Activated CD4-positive, alpha-beta T cell treated with anti-CD3 and anti-CD28 coated beads, Interleukin-2, amount 10 ng/mL, durations not matched to agents 24 days and 14 days (primary cell): ENCODE measurements at regions not wholly inside any gene's neighbourhood (a gene's known extent, or its start where the extent isn't known, plus 50 kb on each side); places are given as distances from the start of the nearest gene placed in this dataset.

ENCODE experiments used
- DNase-seq: peaks from one replicate; pipeline ENCODE4 v3.0.0; 2022
- H3K27ac Mint-ChIP-seq: one replicate; pipeline ENCODE4 v1.8.0; 2022; ENCODE audit warnings: mild to moderate bottlenecking, mixed read lengths
- H3K27me3 Mint-ChIP-seq: one replicate; pipeline ENCODE4 v1.8.0; 2022; ENCODE audit warnings: mixed read lengths
- H3K36me3 Mint-ChIP-seq: one replicate; pipeline ENCODE4 v1.8.0; 2022; ENCODE audit warnings: low read depth, mild to moderate bottlenecking, mixed read lengths
- H3K4me1 Mint-ChIP-seq: one replicate; pipeline ENCODE4 v1.8.0; 2021; ENCODE audit warnings: mixed read lengths
- H3K4me3 Mint-ChIP-seq: one replicate; pipeline ENCODE4 v1.8.0; 2022; ENCODE audit warnings: mild to moderate bottlenecking, moderate library complexity, mixed read lengths
- H3K9me3 Mint-ChIP-seq: one replicate; pipeline ENCODE4 v1.8.0; 2021; ENCODE audit warnings: mixed read lengths
- intact Hi-C: fragments of 100-400 bp; cut with micrococcal nuclease; formaldehyde crosslinking; loops from one replicate; pipeline ENCODE4 v1.15.1; 2023

- Mint-ChIP-seq H3K27me3 (no peaks in the 10 kb centered on the region), H3K36me3 (peaks cover 13% of the 10 kb centered on the region), H3K27ac (peak overlapping the region; percentile 5), H3K4me3 (no peak overlapping the region), H3K9me3 (peaks cover 35% of the 10 kb centered on the region), H3K4me1 (peaks cover 20% of the 10 kb centered on the region)
- no peak for DNase-seq
- intact Hi-C loops = no loop called here
These were observed 253.4 kb downstream of the FAM76B start for GRCh38 chr11:95536047-95536690.

GRCh38 chr11:95534809-95535208, 254.8 kb downstream of the FAM76B start:
- Mint-ChIP-seq H3K4me1 (peaks cover 20% of the 10 kb centered on the region), H3K27ac (no peak overlapping the region), H3K4me3 (no peak overlapping the region), H3K36me3 (peaks cover 13% of the 10 kb centered on the region), H3K9me3 (peaks cover 38% of the 10 kb centered on the region), H3K27me3 (no peaks in the 10 kb centered on the region)
- no peak for DNase-seq
- intact Hi-C loops = no loop called here

- Mint-ChIP-seq H3K4me3 (no peak overlapping the region), H3K4me1 (peaks cover 20% of the 10 kb centered on the region), H3K27me3 (no peaks in the 10 kb centered on the region), H3K36me3 (peaks cover 13% of the 10 kb centered on the region), H3K27ac (no peak overlapping the region), H3K9me3 (peaks cover 38% of the 10 kb centered on the region)
- intact Hi-C loops = no loop called here
- no peak for DNase-seq
These were observed 255.4 kb downstream of the FAM76B start for GRCh38 chr11:95534226-95534625.

GRCh38 chr11:95531116-95531515, 258.5 kb downstream of the FAM76B start:
- DNase-seq = no peak
- peaks cover 13% of the 10 kb centered on the region for H3K4me1 Mint-ChIP-seq
- peaks cover 11% of the 10 kb centered on the region for H3K36me3 Mint-ChIP-seq
- H3K9me3 Mint-ChIP-seq = peaks cover 32% of the 10 kb centered on the region
- H3K4me3 Mint-ChIP-seq = no peak overlapping the region
- intact Hi-C loops = no loop called here
- H3K27me3 Mint-ChIP-seq = no peaks in the 10 kb centered on the region
- no peak overlapping the region for H3K27ac Mint-ChIP-seq

- H3K4me1 Mint-ChIP-seq = no peaks in the 10 kb centered on the region
These were observed 265.1 kb downstream of the FAM76B start for GRCh38 chr11:95524314-95525036.

GRCh38 chr11:95522874-95523273, 266.7 kb downstream of the FAM76B start:
- Mint-ChIP-seq H3K27ac (no peak overlapping the region), H3K9me3 (peaks cover 15% of the 10 kb centered on the region), H3K27me3 (no peaks in the 10 kb centered on the region), H3K4me3 (no peak overlapping the region), H3K36me3 (no peaks in the 10 kb centered on the region), H3K4me1 (no peaks in the 10 kb centered on the region)
- intact Hi-C loops = no loop called here
- no peak for DNase-seq

More at GRCh38 chr11:95524314-95525036, 265.1 kb downstream of the FAM76B start:
- intact Hi-C loops = no loop called here
- Mint-ChIP-seq H3K27me3 (no peaks in the 10 kb centered on the region), H3K27ac (no peak overlapping the region), H3K36me3 (no peaks in the 10 kb centered on the region), H3K9me3 (peaks cover 9% of the 10 kb centered on the region), H3K4me3 (no peak overlapping the region)
- DNase-seq = no peak

GRCh38 chr11:95521862-95522261, 267.7 kb downstream of the FAM76B start:
- no peak overlapping the region for H3K4me3 Mint-ChIP-seq
- DNase-seq = no peak
- no peaks in the 10 kb centered on the region for H3K36me3 Mint-ChIP-seq
- intact Hi-C loops = no loop called here
- no peaks in the 10 kb centered on the region for H3K27me3 Mint-ChIP-seq
- no peak overlapping the region for H3K27ac Mint-ChIP-seq
- peaks cover 15% of the 10 kb centered on the region for H3K9me3 Mint-ChIP-seq
- H3K4me1 Mint-ChIP-seq = no peaks in the 10 kb centered on the region

- Mint-ChIP-seq H3K4me1 (no peaks in the 10 kb centered on the region), H3K27ac (no peak overlapping the region), H3K27me3 (no peaks in the 10 kb centered on the region), H3K9me3 (peaks cover 15% of the 10 kb centered on the region), H3K4me3 (no peak overlapping the region), H3K36me3 (no peaks in the 10 kb centered on the region)
- no peak for DNase-seq
- intact Hi-C loops = no loop called here
These were observed 268.4 kb downstream of the FAM76B start for GRCh38 chr11:95521133-95521542.

- Mint-ChIP-seq H3K27ac (no peak overlapping the region), H3K9me3 (peaks cover 16% of the 10 kb centered on the region), H3K4me3 (no peak overlapping the region), H3K4me1 (no peaks in the 10 kb centered on the region), H3K36me3 (no peaks in the 10 kb centered on the region), H3K27me3 (no peaks in the 10 kb centered on the region)
- DNase-seq = no peak
- intact Hi-C loops = no loop called here
These were observed 269.0 kb downstream of the FAM76B start for GRCh38 chr11:95520369-95521132.

- no peak for DNase-seq
- H3K4me3 Mint-ChIP-seq = no peak overlapping the region
- H3K27me3 Mint-ChIP-seq = no peaks in the 10 kb centered on the region
- intact Hi-C loops = no loop called here
- peaks cover 17% of the 10 kb centered on the region for H3K9me3 Mint-ChIP-seq
- H3K36me3 Mint-ChIP-seq = no peaks in the 10 kb centered on the region
- no peaks in the 10 kb centered on the region for H3K4me1 Mint-ChIP-seq
- H3K27ac Mint-ChIP-seq = no peak overlapping the region
These were observed 269.7 kb downstream of the FAM76B start for GRCh38 chr11:95519912-95520311.

GRCh38 chr11:95517453-95517852, 272.1 kb downstream of the FAM76B start:
- intact Hi-C loops = no loop called here

GRCh38 chr11:95516786-95517185, 272.8 kb downstream of the FAM76B start:
- H3K4me1 Mint-ChIP-seq = no peaks in the 10 kb centered on the region
- no peaks in the 10 kb centered on the region for H3K27me3 Mint-ChIP-seq
- DNase-seq = no peak
- no peaks in the 10 kb centered on the region for H3K36me3 Mint-ChIP-seq
- intact Hi-C loops = no loop called here
- H3K4me3 Mint-ChIP-seq = no peak overlapping the region
- H3K9me3 Mint-ChIP-seq = peaks cover 20% of the 10 kb centered on the region
- H3K27ac Mint-ChIP-seq = no peak overlapping the region

More at GRCh38 chr11:95517453-95517852, 272.1 kb downstream of the FAM76B start:
- peaks cover 20% of the 10 kb centered on the region for H3K9me3 Mint-ChIP-seq
- no peak overlapping the region for H3K4me3 Mint-ChIP-seq
- H3K36me3 Mint-ChIP-seq = no peaks in the 10 kb centered on the region
- no peaks in the 10 kb centered on the region for H3K27me3 Mint-ChIP-seq
- no peaks in the 10 kb centered on the region for H3K4me1 Mint-ChIP-seq
- no peak overlapping the region for H3K27ac Mint-ChIP-seq
- DNase-seq = no peak

GRCh38 chr11:95516175-95516574, 273.4 kb downstream of the FAM76B start:
- DNase-seq = no peak
- Mint-ChIP-seq H3K4me1 (no peaks in the 10 kb centered on the region), H3K9me3 (peaks cover 20% of the 10 kb centered on the region), H3K27me3 (no peaks in the 10 kb centered on the region), H3K27ac (no peak overlapping the region), H3K4me3 (no peak overlapping the region), H3K36me3 (no peaks in the 10 kb centered on the region)
- intact Hi-C loops = no loop called here

- no peak overlapping the region for H3K4me3 Mint-ChIP-seq
- peaks cover 15% of the 10 kb centered on the region for H3K9me3 Mint-ChIP-seq
- H3K4me1 Mint-ChIP-seq = no peaks in the 10 kb centered on the region
- no peaks in the 10 kb centered on the region for H3K36me3 Mint-ChIP-seq
- DNase-seq = no peak
- no peaks in the 10 kb centered on the region for H3K27me3 Mint-ChIP-seq
- no peak overlapping the region for H3K27ac Mint-ChIP-seq
- intact Hi-C loops = no loop called here
These were observed 274.2 kb downstream of the FAM76B start for GRCh38 chr11:95515371-95515770.
